Breast epithelium (tissue), 4 donors: ENCODE measurements at regions not wholly inside any gene's neighbourhood (a gene's known extent, or its start where the extent isn't known, plus 50 kb on each side); places are given as distances from the start of the nearest gene placed in this dataset.

Experiments
- DNase-seq, 2 donors: peaks; one replicate each; pipeline ENCODE4 v3.0.0-alpha.2; 2019; ENCODE audit warnings: low spot score in 2 of 2
- H3K27ac ChIP-seq, 2 donors: fragments of 200-600 bp; sonication (generic) in 1 of 2; one replicate each; pipeline ENCODE4 v1.5.1; 2016 to 2019; ENCODE audit warnings: mild to moderate bottlenecking in 1 of 2
- H3K27me3 ChIP-seq, 2 donors: fragments of 200-600 bp; sonication (generic) in 1 of 2; one replicate each; pipeline versions ENCODE4 v1.5.1 to v1.6.0; 2017 to 2019; ENCODE audit warnings: control low read depth in 1 of 2, mild to moderate bottlenecking in 1 of 2
- H3K36me3 ChIP-seq: fragments of 200-600 bp; one replicate; pipeline ENCODE4 v1.5.1; 2019
- H3K4me1 ChIP-seq, 2 donors: fragments of 200-600 bp; sonication (generic); one replicate each; pipeline ENCODE4 v1.5.1; 2016 to 2019; ENCODE audit warnings: control low read depth in 1 of 2
- H3K4me3 ChIP-seq, 3 donors: fragments of 200-600 bp; sonication (generic); 1 replicate in 2 of 3; 2 replicates in 1 of 3; pipeline ENCODE4 v1.5.1; 2016 to 2019; ENCODE audit warnings: mild to moderate bottlenecking in 3 of 3, moderate library complexity in 2 of 3
- H3K9me3 ChIP-seq, 2 donors: fragments of 200-600 bp; sonication (generic) in 1 of 2; one replicate each; pipeline ENCODE4 v1.5.1; 2016 to 2019; ENCODE audit warnings: control low read depth in 1 of 2
- POLR2A ChIP-seq: fragments of 450-650 bp; IDR thresholded peaks from one replicate; pipeline ENCODE4 v1.6.1; 2016; ENCODE audit warnings: antibody characterized with exemption, mild to moderate bottlenecking, moderate library complexity
- POLR2AphosphoS5 ChIP-seq, 3 donors: sonication (generic); formaldehyde crosslinking; IDR thresholded peaks; one replicate each; pipeline ENCODE4 v1.6.1; 2017; ENCODE audit warnings: antibody characterized with exemption in 3 of 3
- intact Hi-C: fragments of 100-400 bp; cut with DNase I; formaldehyde crosslinking; loops from one replicate; pipeline ENCODE4 v1.15.1; 2023; ENCODE audit warnings: low total_unique reads
- TF ChIP-seq, protein P1 (sequence below), 3 donors: fragments of 450-650 bp; IDR thresholded peaks; one replicate each; pipeline ENCODE4 v1.5.1; 2016 to 2017; ENCODE audit warnings: antibody characterized with exemption in 3 of 3, mild to moderate bottlenecking in 3 of 3, moderate library complexity in 3 of 3

DNA sequence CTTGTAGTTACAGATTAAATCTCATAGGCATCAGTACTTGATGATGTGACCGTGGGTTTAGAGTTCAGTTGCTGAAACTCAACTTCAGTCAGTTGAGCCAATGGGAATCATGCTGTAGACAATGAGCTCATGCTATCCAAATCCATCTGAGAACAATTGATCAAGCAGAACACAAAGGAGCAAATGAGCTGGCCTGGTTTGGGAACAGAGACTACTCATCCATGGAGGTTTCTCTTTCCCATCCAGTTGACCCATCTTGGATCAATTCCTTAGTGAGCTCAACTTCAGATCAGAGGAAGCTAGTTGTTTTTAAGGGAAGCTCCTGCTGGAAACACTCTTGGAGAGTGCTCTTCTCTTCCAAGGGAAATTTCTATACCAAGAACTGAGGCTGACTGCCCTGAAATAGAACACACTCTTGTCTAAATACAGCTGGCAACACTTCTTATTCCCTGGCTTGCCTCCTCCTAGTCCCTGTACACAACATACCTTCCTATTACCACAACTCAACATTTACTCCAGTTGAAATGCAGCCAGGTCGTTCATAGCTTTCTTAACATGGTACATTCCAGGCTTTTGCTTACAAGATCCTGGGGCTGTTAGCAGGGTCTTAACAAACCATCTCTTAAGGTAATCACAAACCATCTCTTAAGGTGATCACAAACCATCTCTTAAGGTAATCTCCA is 203.9 kb upstream of the PRDM1 start:
- DNase-seq = no peak
- H3K36me3 ChIP-seq = no peaks in the 10 kb centered on the region
- no peak overlapping the region for H3K4me3 ChIP-seq
- no peaks in the 10 kb centered on the region for H3K4me1 ChIP-seq
- H3K9me3 ChIP-seq = no peaks in the 10 kb centered on the region
- intact Hi-C loops = no loop called here
- TF ChIP-seq, protein P1, sequence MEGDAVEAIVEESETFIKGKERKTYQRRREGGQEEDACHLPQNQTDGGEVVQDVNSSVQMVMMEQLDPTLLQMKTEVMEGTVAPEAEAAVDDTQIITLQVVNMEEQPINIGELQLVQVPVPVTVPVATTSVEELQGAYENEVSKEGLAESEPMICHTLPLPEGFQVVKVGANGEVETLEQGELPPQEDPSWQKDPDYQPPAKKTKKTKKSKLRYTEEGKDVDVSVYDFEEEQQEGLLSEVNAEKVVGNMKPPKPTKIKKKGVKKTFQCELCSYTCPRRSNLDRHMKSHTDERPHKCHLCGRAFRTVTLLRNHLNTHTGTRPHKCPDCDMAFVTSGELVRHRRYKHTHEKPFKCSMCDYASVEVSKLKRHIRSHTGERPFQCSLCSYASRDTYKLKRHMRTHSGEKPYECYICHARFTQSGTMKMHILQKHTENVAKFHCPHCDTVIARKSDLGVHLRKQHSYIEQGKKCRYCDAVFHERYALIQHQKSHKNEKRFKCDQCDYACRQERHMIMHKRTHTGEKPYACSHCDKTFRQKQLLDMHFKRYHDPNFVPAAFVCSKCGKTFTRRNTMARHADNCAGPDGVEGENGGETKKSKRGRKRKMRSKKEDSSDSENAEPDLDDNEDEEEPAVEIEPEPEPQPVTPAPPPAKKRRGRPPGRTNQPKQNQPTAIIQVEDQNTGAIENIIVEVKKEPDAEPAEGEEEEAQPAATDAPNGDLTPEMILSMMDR (IDR thresholded peaks at IDR 0.05) = no peak
- no peak for TF ChIP-seq POLR2A
- no peak for TF ChIP-seq POLR2AphosphoS5 (IDR thresholded peaks at IDR 0.05)
- H3K27ac ChIP-seq = no peak overlapping the region
- no peaks in the 10 kb centered on the region for H3K27me3 ChIP-seq

DNA sequence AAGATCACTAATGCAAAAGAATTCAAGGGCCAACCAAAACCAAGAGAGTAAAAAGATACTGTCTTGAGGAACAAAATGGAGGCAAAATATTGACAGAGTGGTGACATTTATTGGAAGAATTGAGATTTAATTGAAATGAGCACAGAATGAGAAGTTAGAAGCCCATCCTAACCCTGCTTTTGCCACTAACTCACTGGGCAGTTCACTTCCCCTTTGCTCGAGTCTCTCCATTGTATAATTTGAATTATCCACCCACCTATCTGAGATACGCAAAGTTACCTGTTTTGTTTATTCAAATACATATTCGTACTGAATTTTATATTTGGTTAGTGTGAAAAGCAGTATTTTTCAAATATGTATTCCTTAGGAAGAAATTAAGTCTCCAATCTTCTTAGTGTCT is 204.5 kb upstream of the PRDM1 start:
- TF ChIP-seq, protein P1 (IDR thresholded peaks at IDR 0.05) = no peak
- TF ChIP-seq POLR2A = no peak
- no peak for TF ChIP-seq POLR2AphosphoS5 (IDR thresholded peaks at IDR 0.05)
- intact Hi-C loops = no loop called here
- Histone ChIP-seq H3K36me3 (no peaks in the 10 kb centered on the region), H3K9me3 (no peaks in the 10 kb centered on the region), H3K4me1 (no peaks in the 10 kb centered on the region), H3K4me3 (no peak overlapping the region), H3K27me3 (no peaks in the 10 kb centered on the region), H3K27ac (no peak overlapping the region)
- no peak for DNase-seq

DNA sequence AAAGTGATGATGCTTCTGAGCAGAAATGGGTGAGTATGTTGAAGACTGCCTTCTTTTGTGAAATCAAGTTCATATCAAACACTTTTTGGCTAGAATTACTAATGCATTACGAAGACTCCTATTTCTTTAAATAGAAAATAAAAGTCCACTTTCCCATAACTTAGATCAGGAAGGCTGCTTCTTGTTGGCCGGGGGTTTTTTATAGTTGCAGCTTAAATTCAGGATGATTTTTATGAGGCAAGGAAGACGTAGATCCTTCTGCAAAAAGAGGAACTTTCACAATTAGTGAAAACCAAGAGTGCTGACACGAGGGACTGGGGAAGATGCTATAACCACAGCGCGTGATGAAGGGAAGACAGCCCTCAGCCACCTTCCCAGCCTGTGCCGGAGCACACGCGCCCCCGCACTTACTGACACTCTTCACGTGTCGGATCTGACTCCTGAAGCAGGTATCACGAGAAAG is 206.1 kb upstream of the PRDM1 start:
- TF ChIP-seq, protein P1 (IDR thresholded peaks at IDR 0.05) = no peak
- peak in 1 of 3 donors; percentile 31 for TF ChIP-seq POLR2AphosphoS5 (IDR thresholded peaks at IDR 0.05)
- intact Hi-C loops = no loop called here
- peak overlapping the region in 1 of 3 donors; percentile 43 for H3K4me3 ChIP-seq

DNA sequence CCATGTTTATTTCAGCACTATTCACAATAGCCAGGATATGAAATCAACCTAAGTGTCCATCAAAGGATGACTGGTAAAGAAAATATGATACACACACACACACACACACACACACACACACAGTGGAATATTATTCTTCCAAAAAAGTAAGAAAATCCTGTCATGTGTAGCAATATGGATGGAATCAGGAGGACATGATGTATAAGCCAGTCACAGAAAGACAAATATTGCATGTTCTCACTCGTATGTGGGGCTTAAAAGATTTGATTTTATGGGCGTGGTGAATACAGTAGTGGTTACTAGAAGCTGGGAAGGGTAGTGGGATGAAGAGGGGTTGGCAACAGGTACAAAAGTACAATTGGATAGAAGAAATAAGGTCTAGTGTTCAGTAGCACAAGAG is 207.0 kb upstream of the PRDM1 start:
- no peak overlapping the region for H3K4me3 ChIP-seq
- no peaks in the 10 kb centered on the region for H3K27me3 ChIP-seq
- intact Hi-C loops = no loop called here
- H3K36me3 ChIP-seq = no peaks in the 10 kb centered on the region
- H3K4me1 ChIP-seq = no peaks in the 10 kb centered on the region
- no peak for DNase-seq
- H3K27ac ChIP-seq = peak overlapping the region in 1 of 2 donors; percentile 6
- H3K9me3 ChIP-seq = no peaks in the 10 kb centered on the region
- no peak for TF ChIP-seq POLR2A

More for the DNA sequence above, 206.1 kb upstream of the PRDM1 start:
- H3K27ac ChIP-seq = no peak overlapping the region
- no peaks in the 10 kb centered on the region for H3K4me1 ChIP-seq
- H3K36me3 ChIP-seq = no peaks in the 10 kb centered on the region
- no peaks in the 10 kb centered on the region for H3K27me3 ChIP-seq
- H3K9me3 ChIP-seq = no peaks in the 10 kb centered on the region
- no peak for DNase-seq

DNA sequence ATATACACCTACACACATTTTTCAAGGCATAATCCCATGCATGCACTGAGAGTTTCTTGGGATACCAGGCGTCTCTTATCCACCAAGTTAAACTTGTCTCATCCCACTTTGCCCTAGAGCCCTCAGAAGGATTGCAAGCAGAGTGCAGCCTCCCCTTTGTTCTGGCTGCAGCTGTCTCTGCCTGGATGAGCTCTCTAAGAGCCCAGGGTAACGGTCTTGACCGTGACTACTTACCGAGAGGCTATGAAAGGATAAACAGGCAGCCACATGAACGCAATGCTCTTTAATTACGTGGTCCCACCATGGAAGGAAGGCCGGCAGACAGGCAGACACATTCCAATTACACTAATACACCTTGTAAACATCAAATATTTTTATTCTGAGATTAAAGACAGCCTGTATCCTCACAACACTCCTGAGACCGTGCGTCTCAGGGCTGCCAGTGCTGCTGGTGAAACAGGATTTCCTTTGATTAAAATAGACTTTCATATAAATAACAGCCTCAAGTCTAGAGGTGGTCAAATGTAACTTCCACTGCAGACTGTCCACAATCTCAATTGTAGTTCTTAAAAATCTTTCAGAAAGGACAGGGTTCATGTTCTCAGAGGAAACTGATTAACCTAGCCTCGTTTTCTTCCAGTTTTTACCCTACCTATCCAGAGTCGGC is 210.0 kb upstream of the PRDM1 start:
- H3K27ac ChIP-seq = no peak overlapping the region
- no peaks in the 10 kb centered on the region for H3K9me3 ChIP-seq
- TF ChIP-seq, protein P1 (IDR thresholded peaks at IDR 0.05) = no peak
- TF ChIP-seq POLR2AphosphoS5 (IDR thresholded peaks at IDR 0.05) (no peak), POLR2A (no peak)

More for the DNA sequence above, 210.0 kb upstream of the PRDM1 start:
- Histone ChIP-seq H3K36me3 (no peaks in the 10 kb centered on the region), H3K4me3 (no peak overlapping the region), H3K4me1 (no peaks in the 10 kb centered on the region), H3K27me3 (no peaks in the 10 kb centered on the region)
- DNase-seq = no peak
- intact Hi-C loops = no loop called here
